Mesenchymal stem cell (in vitro differentiated cells and primary cell): ENCODE measurements at regions not wholly inside any gene's neighbourhood (a gene's known extent, or its start where the extent isn't known, plus 50 kb on each side); places are given as distances from the start of the nearest gene placed in this dataset.

Experiments
- DNase-seq: peaks from one replicate; pipeline ENCODE4 v3.0.0-alpha.2; 2013
- H2AFZ ChIP-seq: one replicate; pipeline ENCODE4 v1.6.1; 2013; ENCODE audit warnings: low read depth, mild to moderate bottlenecking, control low read depth, inconsistent platforms, low read length, moderate library complexity
- H2AK5ac ChIP-seq: 2 replicates; pipeline ENCODE4 v1.6.1; 2013; ENCODE audit warnings: low read length, moderate library complexity, mild to moderate bottlenecking, inconsistent platforms; ENCODE audit not compliant: severe bottlenecking
- H2BK120ac ChIP-seq: one replicate; pipeline ENCODE4 v1.6.1; 2013; ENCODE audit warnings: low read depth, mild to moderate bottlenecking, inconsistent platforms, low read length, moderate library complexity
- H2BK12ac ChIP-seq, 2 experiments: one replicate each; pipeline ENCODE4 v1.6.1; 2013; ENCODE audit warnings: inconsistent platforms in 2 of 2, low read length in 2 of 2, mild to moderate bottlenecking in 2 of 2, moderate library complexity in 2 of 2, control low read depth in 1 of 2
- H2BK15ac ChIP-seq: one replicate; pipeline ENCODE4 v1.6.1; 2013; ENCODE audit warnings: mild to moderate bottlenecking, low read depth, inconsistent platforms; ENCODE audit not compliant: poor library complexity, severe bottlenecking
- H2BK5ac ChIP-seq: 2 replicates; pipeline ENCODE4 v1.6.1; 2013; ENCODE audit warnings: low read depth, mild to moderate bottlenecking, low read length, control low read depth, inconsistent platforms; ENCODE audit not compliant: poor library complexity, severe bottlenecking
- H3K14ac ChIP-seq, 2 experiments: one replicate each; pipeline ENCODE4 v1.6.1; 2013; ENCODE audit warnings: inconsistent platforms in 2 of 2, low read length in 2 of 2, control low read depth in 1 of 2, mild to moderate bottlenecking in 1 of 2, moderate library complexity in 1 of 2
- H3K18ac ChIP-seq, 2 experiments: one replicate each; pipeline ENCODE4 v1.6.1; 2013; ENCODE audit warnings: inconsistent platforms in 2 of 2, low read length in 2 of 2, control low read depth in 1 of 2, low read depth in 1 of 2, mild to moderate bottlenecking in 1 of 2
- H3K23ac ChIP-seq, 2 experiments: one replicate each; pipeline ENCODE4 v1.6.1; 2013; ENCODE audit warnings: inconsistent platforms in 2 of 2, low read length in 2 of 2, mild to moderate bottlenecking in 2 of 2, moderate library complexity in 2 of 2, control low read depth in 1 of 2
- H3K27ac ChIP-seq: 2 replicates; pipeline ENCODE4 v1.5.1; 2013; ENCODE audit warnings: mild to moderate bottlenecking, moderate library complexity, low read length, control low read depth, inconsistent platforms; ENCODE audit not compliant: poor library complexity, severe bottlenecking
- H3K27me3 ChIP-seq, 2 experiments: 2 replicates each; pipeline versions ENCODE4 v1.6.1 to v1.7.0; 2013; ENCODE audit warnings: low read length in 2 of 2, mild to moderate bottlenecking in 2 of 2, moderate library complexity in 2 of 2, control low read depth in 1 of 2, inconsistent platforms in 1 of 2; ENCODE audit not compliant: control insufficient read depth in 1 of 2, insufficient read depth in 1 of 2
- H3K36me3 ChIP-seq, 2 experiments: 2 replicates each; pipeline versions ENCODE4 v1.6.1 to v1.7.0; 2013; ENCODE audit warnings: low read length in 2 of 2, control low read depth in 1 of 2, inconsistent platforms in 1 of 2, low read depth in 1 of 2, mild to moderate bottlenecking in 1 of 2; ENCODE audit not compliant: insufficient read depth in 2 of 2, control insufficient read depth in 1 of 2
- H3K4ac ChIP-seq, 2 experiments: one replicate each; pipeline ENCODE4 v1.6.1; 2013; ENCODE audit warnings: inconsistent platforms in 2 of 2, low read length in 2 of 2, mild to moderate bottlenecking in 2 of 2, moderate library complexity in 2 of 2, control low read depth in 1 of 2, low read depth in 1 of 2
- H3K4me1 ChIP-seq: 2 replicates; pipeline ENCODE4 v1.6.1; 2013; ENCODE audit warnings: low read depth, low read length, control low read depth; ENCODE audit not compliant: control insufficient read depth, insufficient read depth
- H3K4me2 ChIP-seq: 2 replicates; pipeline ENCODE4 v1.6.1; 2013; ENCODE audit warnings: low read length, mild to moderate bottlenecking, inconsistent platforms; ENCODE audit not compliant: poor library complexity, severe bottlenecking
- H3K4me3 ChIP-seq, 2 experiments: 2 replicates each; pipeline versions ENCODE4 v1.5.1 to v1.7.0; 2013; ENCODE audit warnings: low read length in 2 of 2, mild to moderate bottlenecking in 2 of 2, control low read depth in 1 of 2, low read depth in 1 of 2; ENCODE audit not compliant: insufficient read depth in 1 of 2
- H3K79me1 ChIP-seq: replicated peaks from 2 replicates; pipeline ENCODE4 v1.6.1; 2013; ENCODE audit warnings: mild to moderate bottlenecking, control low read depth, low read length, inconsistent platforms; ENCODE audit not compliant: poor library complexity, severe bottlenecking
- H3K9ac ChIP-seq: 2 replicates; pipeline ENCODE4 v1.7.0; 2013; ENCODE audit warnings: mild to moderate bottlenecking, low read length, moderate library complexity
- H3K9me3 ChIP-seq: 2 replicates; pipeline ENCODE4 v1.7.0; 2013; ENCODE audit warnings: mild to moderate bottlenecking, low read length; ENCODE audit not compliant: control insufficient read depth
- H4K8ac ChIP-seq: one replicate; pipeline ENCODE4 v1.6.1; 2013; ENCODE audit warnings: inconsistent platforms, mild to moderate bottlenecking, low read length, moderate library complexity
- H4K91ac ChIP-seq: one replicate; pipeline ENCODE4 v1.6.1; 2013; ENCODE audit warnings: mild to moderate bottlenecking, low read length, inconsistent platforms
- WGBS: methylation state at CpG from one replicate; pipeline ENCODE4 v1.1.7; 2013; ENCODE audit warnings: mixed read lengths; 5-methylcytosine and 5-hydroxymethylcytosine counted together

DNA sequence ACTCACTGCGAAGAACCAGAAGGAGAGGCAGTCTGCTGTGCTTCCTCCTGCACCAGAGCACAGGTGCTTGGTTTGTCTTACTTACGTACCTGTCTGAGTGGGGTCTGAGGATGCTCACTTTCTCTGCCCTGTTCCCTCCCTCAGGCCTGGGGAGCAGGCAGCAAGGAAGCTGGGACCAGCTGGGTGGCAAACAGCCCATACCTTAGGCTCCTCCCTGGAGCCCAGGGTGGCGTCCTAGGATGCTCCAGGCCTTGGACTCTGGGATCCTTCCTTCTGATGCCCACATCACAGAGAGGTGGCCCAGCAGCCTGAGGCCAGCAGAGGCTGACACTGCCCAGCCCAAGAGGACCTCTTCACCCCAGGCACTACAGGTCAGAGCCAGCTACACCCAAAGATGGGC lies 593.2 kb downstream of the BRD1 start:
- no peak overlapping the region for H2BK12ac ChIP-seq
- no peak overlapping the region for H3K23ac ChIP-seq
- H3K18ac ChIP-seq: no peak overlapping the region
- H2AK5ac ChIP-seq: no peak overlapping the region
- no peak overlapping the region for H3K14ac ChIP-seq
- DNase-seq: no peak
- H3K79me1 ChIP-seq: no peaks in the 10 kb centered on the region
- no peak overlapping the region for H3K9ac ChIP-seq
- H3K4me1 ChIP-seq: no peaks in the 10 kb centered on the region
- H4K8ac ChIP-seq: no peak overlapping the region
- H3K36me3 ChIP-seq: no peaks in the 10 kb centered on the region
- no peak overlapping the region for H3K4me2 ChIP-seq
- no peak overlapping the region for H3K4ac ChIP-seq
- H3K9me3 ChIP-seq: no peaks in the 10 kb centered on the region
- 67% methylated on average over 3 of the region's 3 CpGs for WGBS
- H3K27me3 ChIP-seq: no peaks in the 10 kb centered on the region
- H2BK15ac ChIP-seq: no peak overlapping the region
- no peak overlapping the region for H3K27ac ChIP-seq
- no peak overlapping the region for H4K91ac ChIP-seq
- H2AFZ ChIP-seq: no peak overlapping the region
- H2BK5ac ChIP-seq: no peak overlapping the region
- no peak overlapping the region for H2BK120ac ChIP-seq
- H3K4me3 ChIP-seq: no peak overlapping the region

DNA sequence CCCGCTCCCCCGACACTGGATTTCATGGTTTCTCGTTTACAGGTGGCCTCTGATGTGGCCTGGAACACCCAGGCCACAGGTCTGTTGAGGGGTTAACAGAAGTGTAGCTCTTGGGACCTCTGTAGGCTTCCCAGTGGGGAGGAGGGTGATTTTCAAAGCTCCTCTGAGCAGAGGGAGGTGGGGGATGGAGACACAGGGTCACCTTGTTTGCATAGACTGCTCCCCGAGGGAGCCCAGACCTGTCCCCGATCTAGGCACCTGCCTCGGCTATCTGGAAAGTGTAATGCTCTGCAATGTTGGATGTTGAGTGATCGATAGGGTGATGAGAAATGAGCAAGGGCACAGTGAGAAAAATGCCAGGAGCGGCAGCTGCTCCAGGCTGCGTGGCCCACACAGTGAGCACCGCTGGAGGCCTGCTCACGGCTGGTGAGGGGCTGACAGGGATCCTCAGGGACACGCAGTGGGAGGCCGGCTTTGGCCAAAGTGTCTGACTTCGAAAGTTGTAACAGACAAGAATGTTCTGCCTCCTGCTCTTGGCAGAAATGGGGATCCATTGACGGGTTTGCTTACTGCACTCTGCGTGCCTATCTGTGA lies 594.1 kb downstream of the BRD1 start:
- no peaks in the 10 kb centered on the region for H3K4me1 ChIP-seq
- no peaks in the 10 kb centered on the region for H3K9me3 ChIP-seq
- no peak overlapping the region for H2BK120ac ChIP-seq
- no peaks in the 10 kb centered on the region for H3K79me1 ChIP-seq
- no peaks in the 10 kb centered on the region for H3K27me3 ChIP-seq
- H4K91ac ChIP-seq: no peak overlapping the region
- H3K23ac ChIP-seq: no peak overlapping the region
- H2BK12ac ChIP-seq: no peak overlapping the region
- no peak overlapping the region for H2BK15ac ChIP-seq
- H4K8ac ChIP-seq: no peak overlapping the region
- no peak overlapping the region for H3K9ac ChIP-seq
- H3K4me3 ChIP-seq: no peak overlapping the region
- H2BK5ac ChIP-seq: no peak overlapping the region
- H3K18ac ChIP-seq: no peak overlapping the region
- H3K14ac ChIP-seq: no peak overlapping the region
- 73% methylated on average over 16 of the region's 16 CpGs for WGBS
- no peaks in the 10 kb centered on the region for H3K36me3 ChIP-seq
- DNase-seq: no peak
- no peak overlapping the region for H3K27ac ChIP-seq
- no peak overlapping the region for H2AFZ ChIP-seq
- no peak overlapping the region for H3K4me2 ChIP-seq
- no peak overlapping the region for H2AK5ac ChIP-seq
- H3K4ac ChIP-seq: no peak overlapping the region

DNA sequence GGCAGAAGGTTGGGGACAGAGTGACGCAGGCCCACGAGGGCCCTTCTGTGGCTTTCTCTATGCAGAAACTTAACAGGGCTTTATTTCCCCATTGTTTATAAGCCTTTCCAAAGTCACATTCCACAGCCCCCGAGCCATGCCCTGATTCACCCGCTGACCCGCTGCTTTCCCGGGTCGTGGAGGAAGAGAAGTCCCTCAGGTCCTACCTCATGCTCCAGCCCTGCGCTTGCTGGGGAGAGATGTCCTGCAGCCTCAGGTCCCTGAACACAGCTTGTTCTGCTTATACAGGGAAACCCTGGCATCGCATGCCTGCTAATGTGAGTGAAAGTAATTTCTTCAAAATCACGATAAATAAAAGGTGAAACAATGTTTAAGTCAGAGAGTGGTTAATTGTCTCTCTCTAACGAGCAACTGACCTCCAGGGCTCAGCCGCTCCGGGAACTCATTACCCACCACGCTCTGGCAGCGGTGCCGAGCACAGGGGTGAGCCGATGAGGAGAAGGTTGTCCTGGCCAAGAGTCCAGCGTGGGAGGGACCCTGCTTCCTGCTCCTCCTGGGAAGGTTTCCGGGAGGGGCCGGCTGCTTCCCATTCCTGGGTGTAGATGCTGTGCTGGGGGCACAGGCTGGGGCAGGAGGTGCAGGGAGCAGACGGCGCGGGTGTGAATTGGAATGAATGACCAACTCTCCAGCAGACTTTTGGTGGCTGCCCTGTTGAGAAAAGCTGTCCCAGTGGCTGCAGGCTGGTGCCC lies 595.2 kb downstream of the BRD1 start:
- H2BK12ac ChIP-seq: no peak overlapping the region
- H3K4ac ChIP-seq: no peak overlapping the region
- no peak for DNase-seq
- no peak overlapping the region for H3K18ac ChIP-seq
- H3K4me2 ChIP-seq: no peak overlapping the region
- H2BK15ac ChIP-seq: no peak overlapping the region
- H3K27ac ChIP-seq: no peak overlapping the region
- no peaks in the 10 kb centered on the region for H3K9me3 ChIP-seq
- no peak overlapping the region for H3K4me3 ChIP-seq
- H2BK120ac ChIP-seq: no peak overlapping the region
- no peaks in the 10 kb centered on the region for H3K79me1 ChIP-seq
- no peak overlapping the region for H4K91ac ChIP-seq
- H2BK5ac ChIP-seq: no peak overlapping the region
- H3K9ac ChIP-seq: no peak overlapping the region
- 76% methylated on average over 23 of the region's 23 CpGs for WGBS
- H4K8ac ChIP-seq: no peak overlapping the region
- H3K23ac ChIP-seq: no peak overlapping the region
- H2AK5ac ChIP-seq: no peak overlapping the region
- no peaks in the 10 kb centered on the region for H3K36me3 ChIP-seq
- H3K27me3 ChIP-seq: no peaks in the 10 kb centered on the region
- H3K4me1 ChIP-seq: no peaks in the 10 kb centered on the region
- no peak overlapping the region for H2AFZ ChIP-seq
- H3K14ac ChIP-seq: no peak overlapping the region

DNA sequence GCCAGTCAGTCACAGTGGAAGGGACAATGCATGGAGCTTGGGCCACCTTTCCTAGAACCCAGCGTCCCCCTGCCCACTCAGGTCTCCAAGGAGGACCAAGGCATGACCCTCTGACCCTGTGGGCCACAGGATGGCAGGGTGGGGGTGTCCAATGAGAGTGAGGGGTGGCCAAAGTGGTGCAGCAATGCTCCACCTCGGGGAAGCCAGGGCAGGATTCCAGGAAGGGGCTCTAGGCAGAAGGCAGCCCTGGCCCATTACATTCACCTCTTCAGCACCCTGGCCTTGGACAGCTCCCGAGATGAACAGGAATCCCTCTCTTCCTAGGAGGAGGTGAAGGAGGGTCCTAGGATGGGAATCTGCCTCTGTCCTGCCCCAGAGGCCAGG lies 597.5 kb downstream of the BRD1 start:
- no peak overlapping the region for H2BK5ac ChIP-seq
- no peak overlapping the region for H3K23ac ChIP-seq
- no peaks in the 10 kb centered on the region for H3K27me3 ChIP-seq
- no peak overlapping the region for H3K27ac ChIP-seq
- no peak overlapping the region for H4K8ac ChIP-seq
- no peaks in the 10 kb centered on the region for H3K9me3 ChIP-seq
- no peaks in the 10 kb centered on the region for H3K79me1 ChIP-seq
- H2AFZ ChIP-seq: no peak overlapping the region
- no peak overlapping the region for H3K4ac ChIP-seq
- H2BK120ac ChIP-seq: no peak overlapping the region
- H2BK12ac ChIP-seq: no peak overlapping the region
- no peak for DNase-seq
- H3K9ac ChIP-seq: no peak overlapping the region
- no peak overlapping the region for H3K4me3 ChIP-seq
- peak overlapping the region; percentile 48 for H4K91ac ChIP-seq
- no peak overlapping the region for H2AK5ac ChIP-seq
- 33% methylated on average over 1 of the region's 3 CpGs for WGBS
- no peaks in the 10 kb centered on the region for H3K36me3 ChIP-seq
- H3K14ac ChIP-seq: no peak overlapping the region
- no peak overlapping the region for H3K18ac ChIP-seq
- H3K4me1 ChIP-seq: no peaks in the 10 kb centered on the region
- no peak overlapping the region for H2BK15ac ChIP-seq
- no peak overlapping the region for H3K4me2 ChIP-seq
